WTC11 (cell line): ENCODE measurements at regions not wholly inside any gene's neighbourhood (a gene's known extent, or its start where the extent isn't known, plus 50 kb on each side); places are given as distances from the start of the nearest gene placed in this dataset.

Source experiments
- ATAC-seq: fragments of 200-7000 bp; cut with Tn5 transposase; 2 replicates; pipeline ENCODE4 v1.10.0; 2021; ENCODE audit warnings: mild to moderate bottlenecking, moderate library complexity
- CTCF ChIA-PET: fragments of 300-600 bp; sonication (Branson Sonifier 250); formaldehyde crosslinking; loops from one replicate; lab custom pipeline; 2021; ENCODE audit warnings: antibody characterized with exemption; lab: Charles Lee
- POLR2A ChIA-PET: fragments of 350-600 bp; sonication (Branson Sonifier 250); formaldehyde crosslinking; loops from one replicate; lab custom pipeline; 2021; ENCODE audit warnings: antibody characterized with exemption; lab: Charles Lee
- DNase-seq: peaks from one replicate; pipeline ENCODE4 v3.0.0; 2021; ENCODE audit warnings: low spot score
- H3K27ac Mint-ChIP-seq: 2 replicates; pipeline ENCODE4 v1.8.0; 2021; ENCODE audit warnings: mixed read lengths
- H3K27me3 Mint-ChIP-seq: 2 replicates; pipeline ENCODE4 v1.8.0; 2021; ENCODE audit warnings: low read depth, mild to moderate bottlenecking, moderate library complexity, mixed read lengths
- H3K36me3 Mint-ChIP-seq: 2 replicates; pipeline ENCODE4 v1.8.0; 2021; ENCODE audit warnings: mixed read lengths
- H3K4me1 Mint-ChIP-seq: 2 replicates; pipeline ENCODE4 v1.8.0; 2022; ENCODE audit warnings: mixed read lengths
- H3K4me3 Mint-ChIP-seq: 2 replicates; pipeline ENCODE4 v1.8.0; 2021; ENCODE audit warnings: mild to moderate bottlenecking, moderate library complexity, mixed read lengths
- H3K9me3 Mint-ChIP-seq: 2 replicates; pipeline ENCODE4 v1.8.0; 2021; ENCODE audit warnings: mixed read lengths
- ELF4 ChIP-seq: sonication (generic); formaldehyde crosslinking; IDR thresholded peaks from 2 replicates; pipeline ENCODE4 v1.8.1; 2022; ENCODE audit warnings: low read depth, mild to moderate bottlenecking, moderate library complexity, missing genetic modification reagents
- FOXJ3 ChIP-seq: sonication (generic); formaldehyde crosslinking; IDR thresholded peaks from 2 replicates; pipeline ENCODE4 v1.9.0; 2021; ENCODE audit warnings: missing genetic modification reagents, mild to moderate bottlenecking, borderline replicate concordance
- HMGA2 ChIP-seq: fragments of 250-450 bp; sonication (Bioruptor Pico); IDR thresholded peaks from 2 replicates; pipeline ENCODE4 v1.4.0; 2021; ENCODE audit warnings: mild to moderate bottlenecking, moderate library complexity
- IRF2 ChIP-seq: sonication (generic); formaldehyde crosslinking; IDR thresholded peaks from 2 replicates; pipeline ENCODE4 v1.8.0; 2022; ENCODE audit warnings: low read depth, missing genetic modification reagents, borderline replicate concordance
- JAZF1 ChIP-seq: fragments of 250-450 bp; sonication (Bioruptor Pico); IDR thresholded peaks from 2 replicates; pipeline ENCODE4 v1.9.0; 2021; ENCODE audit warnings: moderate library complexity, mild to moderate bottlenecking, inconsistent platforms
- NR2C2 ChIP-seq: sonication (generic); formaldehyde crosslinking; IDR thresholded peaks from 2 replicates; pipeline ENCODE4 v1.8.0; 2022; ENCODE audit warnings: mild to moderate bottlenecking, missing genetic modification reagents
- NR3C1 ChIP-seq: sonication (generic); formaldehyde crosslinking; conservative IDR thresholded peaks from 2 replicates; pipeline ENCODE4 v1.8.1; 2023; ENCODE audit warnings: low read depth, mild to moderate bottlenecking, missing genetic modification reagents
- OVOL2 ChIP-seq: fragments of 250-450 bp; sonication (Bioruptor Pico); IDR thresholded peaks from 2 replicates; pipeline ENCODE4 v1.9.0; 2021; ENCODE audit warnings: mild to moderate bottlenecking, borderline replicate concordance
- PRRX2 ChIP-seq: fragments of 250-450 bp; sonication (Bioruptor Pico); IDR thresholded peaks from 2 replicates; pipeline ENCODE4 v1.8.0; 2021; ENCODE audit warnings: mild to moderate bottlenecking
- TCF7 ChIP-seq: sonication (generic); formaldehyde crosslinking; IDR thresholded peaks from 2 replicates; pipeline ENCODE4 v1.8.0; 2022; ENCODE audit warnings: mild to moderate bottlenecking, low read depth, missing genetic modification reagents, moderate library complexity
- TEAD4 ChIP-seq: sonication (generic); formaldehyde crosslinking; IDR thresholded peaks from 2 replicates; pipeline ENCODE4 v1.8.0; 2022; ENCODE audit warnings: mild to moderate bottlenecking, missing genetic modification reagents
- TP53 ChIP-seq: sonication (generic); formaldehyde crosslinking; IDR thresholded peaks from 2 replicates; pipeline ENCODE4 v1.8.1; 2023; ENCODE audit warnings: mild to moderate bottlenecking, missing genetic modification reagents
- ZNF121 ChIP-seq: sonication (generic); formaldehyde crosslinking; IDR thresholded peaks from 2 replicates; pipeline ENCODE4 v1.8.0; 2023; ENCODE audit warnings: missing genetic modification reagents
- ZNF138 ChIP-seq: sonication (generic); formaldehyde crosslinking; conservative IDR thresholded peaks from 2 replicates; pipeline ENCODE4 v1.8.1; 2022; ENCODE audit warnings: mild to moderate bottlenecking, moderate library complexity, missing genetic modification reagents
- ZNF219 ChIP-seq: sonication (generic); formaldehyde crosslinking; IDR thresholded peaks from 2 replicates; pipeline ENCODE4 v1.8.0; 2023; ENCODE audit warnings: missing genetic modification reagents, mild to moderate bottlenecking, borderline replicate concordance
- ZNF317 ChIP-seq: sonication (generic); formaldehyde crosslinking; IDR thresholded peaks from 2 replicates; pipeline ENCODE4 v1.8.1; 2023; ENCODE audit warnings: low read depth, mild to moderate bottlenecking, moderate library complexity, missing genetic modification reagents, borderline replicate concordance
- TF ChIP-seq, protein P1 (sequence below): sonication (generic); formaldehyde crosslinking; IDR thresholded peaks from 2 replicates; pipeline ENCODE4 v1.8.1; 2022; ENCODE audit warnings: missing genetic modification reagents, borderline replicate concordance
- TF ChIP-seq, protein P2 (sequence below): sonication (generic); formaldehyde crosslinking; IDR thresholded peaks from 2 replicates; pipeline ENCODE4 v1.8.0; 2022; ENCODE audit warnings: mild to moderate bottlenecking, missing genetic modification reagents
- TF ChIP-seq, protein P3 (sequence below): fragments of 250-450 bp; sonication (Bioruptor Pico); IDR thresholded peaks from 2 replicates; pipeline ENCODE4 v1.9.0; 2021; ENCODE audit warnings: moderate library complexity, mild to moderate bottlenecking, inconsistent platforms, borderline replicate concordance
- TF ChIP-seq, protein P4 (sequence below): sonication (generic); formaldehyde crosslinking; IDR thresholded peaks from 2 replicates; pipeline ENCODE4 v1.8.1; 2022; ENCODE audit warnings: low read depth, mild to moderate bottlenecking, moderate library complexity, missing genetic modification reagents, borderline replicate concordance
- TF ChIP-seq, protein P5 (sequence below): sonication (generic); formaldehyde crosslinking; IDR thresholded peaks from 2 replicates; pipeline ENCODE4 v1.8.1; 2022; ENCODE audit warnings: mild to moderate bottlenecking, missing genetic modification reagents, moderate library complexity, borderline replicate concordance

DNA sequence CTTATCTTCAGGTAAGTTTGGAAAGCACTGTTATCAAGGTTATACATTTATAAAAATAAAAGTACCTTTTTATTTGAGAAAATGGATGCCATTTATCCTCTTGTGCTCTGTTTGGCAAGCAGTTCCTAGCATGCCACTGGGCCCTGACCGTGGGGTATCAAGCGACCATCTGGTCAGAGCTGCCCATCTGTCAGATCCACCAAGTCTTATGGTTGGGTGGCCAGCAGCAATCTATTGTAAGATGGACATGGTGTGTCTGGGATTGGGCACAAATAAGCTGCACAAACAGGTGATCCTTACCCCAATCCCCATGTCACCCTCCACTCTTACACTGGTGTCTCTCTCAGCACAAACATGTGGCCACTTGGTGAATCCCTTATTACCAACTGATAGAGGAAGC, 178.5 kb downstream of the DLEU7 start:
- H3K36me3 Mint-ChIP-seq = no peaks in the 10 kb centered on the region
- no peak for ATAC-seq
- H3K27ac Mint-ChIP-seq = no peak overlapping the region
- POLR2A ChIA-PET = no interaction called here
- H3K4me1 Mint-ChIP-seq = peaks cover 4% of the 10 kb centered on the region
- H3K4me3 Mint-ChIP-seq = no peak overlapping the region
- peaks cover 11% of the 10 kb centered on the region for H3K9me3 Mint-ChIP-seq
- CTCF ChIA-PET = no interaction called here
- H3K27me3 Mint-ChIP-seq = no peaks in the 10 kb centered on the region; the same call in 1 of the 2 replicates
- no peak for TF ChIP-seq TEAD4 (CRISPR knock-in tag)
- TF ChIP-seq ZNF121 (CRISPR knock-in tag) = no peak
- TF ChIP-seq, protein P1, sequence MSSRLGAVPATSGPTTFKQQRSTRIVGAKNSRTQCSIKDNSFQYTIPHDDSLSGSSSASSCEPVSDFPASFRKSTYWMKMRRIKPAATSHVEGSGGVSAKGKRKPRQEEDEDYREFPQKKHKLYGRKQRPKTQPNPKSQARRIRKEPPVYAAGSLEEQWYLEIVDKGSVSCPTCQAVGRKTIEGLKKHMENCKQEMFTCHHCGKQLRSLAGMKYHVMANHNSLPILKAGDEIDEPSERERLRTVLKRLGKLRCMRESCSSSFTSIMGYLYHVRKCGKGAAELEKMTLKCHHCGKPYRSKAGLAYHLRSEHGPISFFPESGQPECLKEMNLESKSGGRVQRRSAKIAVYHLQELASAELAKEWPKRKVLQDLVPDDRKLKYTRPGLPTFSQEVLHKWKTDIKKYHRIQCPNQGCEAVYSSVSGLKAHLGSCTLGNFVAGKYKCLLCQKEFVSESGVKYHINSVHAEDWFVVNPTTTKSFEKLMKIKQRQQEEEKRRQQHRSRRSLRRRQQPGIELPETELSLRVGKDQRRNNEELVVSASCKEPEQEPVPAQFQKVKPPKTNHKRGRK (CRISPR knock-in tag) = no peak
- TF ChIP-seq NR3C1 (CRISPR knock-in tag) = no peak
- TF ChIP-seq ELF4 (CRISPR knock-in tag) = no peak
- no peak for TF ChIP-seq ZNF219 (CRISPR knock-in tag)
- TF ChIP-seq TP53 (CRISPR knock-in tag) = no peak
- no peak for TF ChIP-seq OVOL2 (CRISPR knock-in tag)
- no peak for TF ChIP-seq ZNF317 (CRISPR knock-in tag)
- TF ChIP-seq PRRX2 (CRISPR knock-in tag) = no peak
- TF ChIP-seq ZNF138 = no peak
- TF ChIP-seq, protein P2, sequence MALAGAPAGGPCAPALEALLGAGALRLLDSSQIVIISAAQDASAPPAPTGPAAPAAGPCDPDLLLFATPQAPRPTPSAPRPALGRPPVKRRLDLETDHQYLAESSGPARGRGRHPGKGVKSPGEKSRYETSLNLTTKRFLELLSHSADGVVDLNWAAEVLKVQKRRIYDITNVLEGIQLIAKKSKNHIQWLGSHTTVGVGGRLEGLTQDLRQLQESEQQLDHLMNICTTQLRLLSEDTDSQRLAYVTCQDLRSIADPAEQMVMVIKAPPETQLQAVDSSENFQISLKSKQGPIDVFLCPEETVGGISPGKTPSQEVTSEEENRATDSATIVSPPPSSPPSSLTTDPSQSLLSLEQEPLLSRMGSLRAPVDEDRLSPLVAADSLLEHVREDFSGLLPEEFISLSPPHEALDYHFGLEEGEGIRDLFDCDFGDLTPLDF (CRISPR knock-in tag) = no peak
- TF ChIP-seq, protein P3, sequence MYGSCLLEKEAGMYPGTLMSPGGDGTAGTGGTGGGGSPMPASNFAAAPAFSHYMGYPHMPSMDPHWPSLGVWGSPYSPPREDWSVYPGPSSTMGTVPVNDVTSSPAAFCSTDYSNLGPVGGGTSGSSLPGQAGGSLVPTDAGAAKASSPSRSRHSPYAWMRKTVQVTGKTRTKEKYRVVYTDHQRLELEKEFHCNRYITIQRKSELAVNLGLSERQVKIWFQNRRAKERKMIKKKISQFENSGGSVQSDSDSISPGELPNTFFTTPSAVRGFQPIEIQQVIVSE (CRISPR knock-in tag) = no peak
- no peak for TF ChIP-seq FOXJ3 (CRISPR knock-in tag)
- no peak for TF ChIP-seq TCF7 (CRISPR knock-in tag)
- no peak for TF ChIP-seq HMGA2
- TF ChIP-seq JAZF1 (CRISPR knock-in tag) = no peak
- TF ChIP-seq IRF2 (CRISPR knock-in tag) = no peak
- TF ChIP-seq, protein P4, sequence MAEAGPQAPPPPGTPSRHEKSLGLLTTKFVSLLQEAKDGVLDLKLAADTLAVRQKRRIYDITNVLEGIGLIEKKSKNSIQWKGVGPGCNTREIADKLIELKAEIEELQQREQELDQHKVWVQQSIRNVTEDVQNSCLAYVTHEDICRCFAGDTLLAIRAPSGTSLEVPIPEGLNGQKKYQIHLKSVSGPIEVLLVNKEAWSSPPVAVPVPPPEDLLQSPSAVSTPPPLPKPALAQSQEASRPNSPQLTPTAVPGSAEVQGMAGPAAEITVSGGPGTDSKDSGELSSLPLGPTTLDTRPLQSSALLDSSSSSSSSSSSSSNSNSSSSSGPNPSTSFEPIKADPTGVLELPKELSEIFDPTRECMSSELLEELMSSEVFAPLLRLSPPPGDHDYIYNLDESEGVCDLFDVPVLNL (CRISPR knock-in tag) = no peak
- DNase-seq = no peak

DNA sequence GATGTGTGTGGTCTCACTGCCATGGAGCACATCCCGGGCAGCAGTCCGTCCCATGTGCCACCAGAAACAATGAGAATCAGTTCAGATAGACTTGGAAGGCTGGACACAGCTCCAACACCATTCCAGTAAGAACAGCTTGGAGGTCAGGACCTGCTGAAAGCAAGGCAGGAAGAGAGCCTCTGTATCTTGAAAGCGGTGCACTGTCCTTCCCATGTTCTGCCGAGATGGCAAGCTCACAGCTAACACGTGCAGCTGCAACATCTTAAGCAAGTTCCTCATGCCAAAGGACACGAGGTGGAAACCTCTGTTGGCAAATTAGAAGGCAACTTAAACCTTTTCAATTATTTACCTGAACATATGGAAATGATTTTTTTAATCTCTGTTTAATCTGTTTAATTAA, 175.4 kb downstream of the DLEU7 start:
- Mint-ChIP-seq H3K27ac (no peak overlapping the region), H3K9me3 (peaks cover 8% of the 10 kb centered on the region)
- TF ChIP-seq, protein P5, sequence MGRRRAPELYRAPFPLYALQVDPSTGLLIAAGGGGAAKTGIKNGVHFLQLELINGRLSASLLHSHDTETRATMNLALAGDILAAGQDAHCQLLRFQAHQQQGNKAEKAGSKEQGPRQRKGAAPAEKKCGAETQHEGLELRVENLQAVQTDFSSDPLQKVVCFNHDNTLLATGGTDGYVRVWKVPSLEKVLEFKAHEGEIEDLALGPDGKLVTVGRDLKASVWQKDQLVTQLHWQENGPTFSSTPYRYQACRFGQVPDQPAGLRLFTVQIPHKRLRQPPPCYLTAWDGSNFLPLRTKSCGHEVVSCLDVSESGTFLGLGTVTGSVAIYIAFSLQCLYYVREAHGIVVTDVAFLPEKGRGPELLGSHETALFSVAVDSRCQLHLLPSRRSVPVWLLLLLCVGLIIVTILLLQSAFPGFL (CRISPR knock-in tag) = no peak
- TF ChIP-seq NR2C2 = no peak
- TF ChIP-seq, all 79 proteins: peak for 0
- Mint-ChIP-seq H3K36me3 (no peaks in the 10 kb centered on the region), H3K4me1 (peaks cover 10% of the 10 kb centered on the region), H3K27me3 (no peaks in the 10 kb centered on the region; the same call in 1 of the 2 replicates), H3K4me3 (no peak overlapping the region)
- DNase-seq = no peak
- POLR2A ChIA-PET = interaction anchor here (0.6 kb wide), 1 partner anchor 707 kb away, joined by 4 read pairs; no protein-coding TSS in a partner anchor
- CTCF ChIA-PET = no interaction called here
- ATAC-seq = no peak
